ENCODE measurements at regions not wholly inside any gene's neighbourhood (a gene's known extent, or its start where the extent isn't known, plus 50 kb on each side); places are given as distances from the start of the nearest gene placed in this dataset.

DNA sequence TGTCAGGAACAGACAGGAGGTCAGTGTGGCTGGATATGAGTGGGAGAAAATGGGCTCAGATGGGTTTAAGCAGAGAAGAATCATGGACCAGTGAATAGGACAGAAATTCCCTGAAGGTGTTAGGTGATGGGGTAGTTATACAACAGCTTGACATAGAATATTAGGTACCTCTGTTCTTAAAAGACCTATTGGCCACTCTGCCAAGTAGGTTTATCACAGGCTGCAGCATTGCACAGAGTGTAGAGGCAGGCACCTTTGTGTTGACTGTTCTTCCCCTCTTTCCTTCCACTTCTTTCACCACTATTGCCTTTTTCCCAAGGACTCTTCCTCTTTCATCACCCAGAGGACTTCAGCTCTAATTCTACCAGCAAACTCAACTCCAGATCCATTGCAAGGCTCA lies 274.4 kb downstream of the CDCA7 start:
- intact Hi-C loops (cut with micrococcal nuclease), result no loop called here

DNA sequence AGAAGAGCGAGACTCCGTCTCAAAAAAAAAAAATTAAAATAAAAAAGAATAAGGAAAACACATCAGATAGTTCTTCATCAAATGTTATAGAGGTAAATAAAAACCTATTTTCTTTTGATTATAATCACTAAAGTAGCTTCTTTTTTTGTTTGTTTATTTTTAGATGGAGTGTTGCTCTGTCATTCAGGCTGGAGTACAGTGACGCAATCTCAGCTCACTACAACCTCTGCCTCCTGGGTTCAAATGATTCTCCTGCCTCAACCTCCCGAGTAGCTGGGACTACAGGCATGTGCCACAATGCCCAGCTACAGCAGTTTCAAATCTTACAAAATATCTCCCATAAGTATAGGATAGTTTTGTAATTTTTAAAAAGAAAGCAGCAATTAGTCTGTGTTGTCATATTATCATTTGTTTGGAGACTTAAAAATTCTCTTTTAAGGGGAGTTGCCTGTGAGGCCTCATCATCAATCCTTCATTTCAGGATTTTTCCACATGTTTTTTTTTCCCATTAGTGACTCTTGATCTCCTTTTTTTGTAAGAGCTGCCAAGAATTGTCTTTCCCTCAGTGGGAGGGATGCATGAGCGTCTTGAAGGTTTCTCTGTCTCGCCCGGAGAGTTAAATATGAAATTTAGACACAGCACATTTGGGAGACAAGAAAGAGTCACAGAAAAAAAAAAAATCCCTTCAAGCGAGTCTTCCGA lies 275.9 kb downstream of the CDCA7 start:
- intact Hi-C loops (cut with micrococcal nuclease), result no loop called here

DNA sequence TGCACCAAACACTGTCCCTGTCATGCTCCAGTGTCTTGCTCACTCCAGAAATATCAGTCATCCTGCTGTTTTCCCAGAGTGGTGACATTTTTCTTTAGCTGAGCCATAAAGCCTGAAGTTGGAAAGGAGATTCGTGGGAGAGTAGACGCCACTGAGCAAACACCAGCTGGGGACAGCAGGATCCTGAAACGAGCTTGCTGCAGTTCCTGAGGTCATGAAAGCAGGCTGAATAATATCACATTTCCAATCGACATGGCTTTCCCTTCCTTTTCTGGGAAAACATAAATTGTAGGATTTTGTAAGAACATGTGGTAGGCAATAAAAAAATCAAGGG lies 276.4 kb downstream of the CDCA7 start:
- intact Hi-C loops (cut with micrococcal nuclease), result no loop called here

GRCh38 chr2:173644146-173644545 lies 289.5 kb downstream of the CDCA7 start:
- intact Hi-C loops (cut with micrococcal nuclease), result no loop called here

DNA sequence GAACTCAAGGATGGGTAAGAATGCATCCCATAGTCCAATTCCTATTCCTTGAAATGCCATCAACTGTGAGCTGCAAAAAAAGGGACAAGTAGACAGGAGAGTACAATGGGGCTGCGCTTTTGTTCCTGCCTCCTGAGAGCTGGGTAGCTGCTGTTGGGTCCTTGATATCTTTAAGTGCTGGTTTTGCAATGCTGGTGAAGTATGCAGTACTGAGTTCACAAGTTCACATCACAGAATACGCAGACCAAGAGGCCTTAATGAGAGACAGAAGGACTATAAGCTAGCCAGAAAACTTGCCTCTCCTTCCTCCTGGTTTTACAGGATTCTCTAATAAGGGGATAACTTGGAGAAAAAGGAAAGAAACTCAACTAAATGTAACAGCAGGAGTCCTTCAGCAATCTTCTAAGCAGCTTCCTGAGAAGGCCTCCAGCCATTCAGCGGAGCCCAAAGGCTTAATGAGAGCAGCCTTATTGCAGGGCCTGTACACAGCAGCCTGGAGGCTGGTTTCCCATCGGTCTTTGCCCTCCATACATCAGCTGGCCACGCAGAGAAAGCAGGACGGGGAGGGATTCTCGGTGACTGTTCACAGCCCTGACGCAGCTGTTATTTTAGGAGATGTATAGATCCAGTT lies 293.1 kb downstream of the CDCA7 start:
- intact Hi-C loops (cut with micrococcal nuclease), result no loop called here

GRCh38 chr2:173648816-173649215 lies 294.1 kb downstream of the CDCA7 start:
- intact Hi-C loops (cut with micrococcal nuclease), result no loop called here

DNA sequence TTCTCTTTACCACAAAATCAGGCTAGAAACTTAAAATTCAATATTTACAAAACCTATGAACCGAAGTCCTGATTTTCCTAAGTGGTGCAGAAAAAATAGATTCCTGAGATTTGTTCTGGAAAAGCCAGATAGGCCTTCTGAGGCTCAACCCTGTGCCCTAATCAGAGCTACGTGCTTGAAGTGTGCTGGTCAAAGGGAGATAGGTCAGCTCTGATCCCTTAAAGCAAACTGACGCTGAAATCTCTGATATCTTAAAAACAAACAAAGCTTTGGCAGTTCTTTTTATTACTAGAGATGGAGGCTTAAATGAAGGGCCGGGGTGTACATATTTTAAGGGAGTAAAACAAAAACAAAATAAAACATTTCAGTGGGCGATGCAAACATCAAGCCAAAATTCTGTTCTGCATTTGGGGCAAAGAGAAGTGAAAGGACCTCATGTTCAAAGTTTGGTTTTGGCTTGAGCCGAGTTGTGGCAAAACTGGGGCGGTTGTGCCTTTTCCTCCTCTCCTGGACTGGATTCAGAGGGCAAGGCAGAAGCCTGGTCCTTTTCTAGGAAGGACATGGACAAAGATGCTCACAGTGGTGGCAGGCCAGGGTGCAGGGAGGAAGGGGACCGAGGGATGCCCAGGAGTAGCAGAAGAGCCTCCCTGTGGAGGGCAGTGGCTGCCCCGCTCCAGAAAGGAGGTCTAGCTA lies 295.0 kb downstream of the CDCA7 start:
- intact Hi-C loops (cut with micrococcal nuclease), result no loop called here

GRCh38 chr2:173651891-173652290 lies 297.2 kb downstream of the CDCA7 start:
- intact Hi-C loops (cut with micrococcal nuclease), result no loop called here

DNA sequence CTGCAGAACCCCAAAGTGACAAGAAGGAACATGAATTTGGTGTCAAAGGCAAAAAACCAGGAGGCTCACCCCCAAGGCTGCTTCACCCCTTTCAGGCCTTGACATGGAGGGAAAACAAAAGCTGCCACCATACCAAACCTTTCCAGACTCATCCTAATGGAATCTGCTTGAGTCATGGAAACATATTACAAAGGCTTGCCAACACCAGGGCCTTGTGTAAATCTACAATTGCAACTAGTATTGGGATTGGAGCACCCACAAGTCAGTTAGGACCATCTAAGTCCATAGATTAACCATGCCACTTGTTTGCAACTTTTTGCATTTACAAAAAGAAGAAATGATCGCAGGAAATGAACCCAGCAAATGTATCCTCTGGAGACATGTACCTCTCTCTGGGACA lies 297.6 kb downstream of the CDCA7 start:
- intact Hi-C loops (cut with micrococcal nuclease), result no loop called here

DNA sequence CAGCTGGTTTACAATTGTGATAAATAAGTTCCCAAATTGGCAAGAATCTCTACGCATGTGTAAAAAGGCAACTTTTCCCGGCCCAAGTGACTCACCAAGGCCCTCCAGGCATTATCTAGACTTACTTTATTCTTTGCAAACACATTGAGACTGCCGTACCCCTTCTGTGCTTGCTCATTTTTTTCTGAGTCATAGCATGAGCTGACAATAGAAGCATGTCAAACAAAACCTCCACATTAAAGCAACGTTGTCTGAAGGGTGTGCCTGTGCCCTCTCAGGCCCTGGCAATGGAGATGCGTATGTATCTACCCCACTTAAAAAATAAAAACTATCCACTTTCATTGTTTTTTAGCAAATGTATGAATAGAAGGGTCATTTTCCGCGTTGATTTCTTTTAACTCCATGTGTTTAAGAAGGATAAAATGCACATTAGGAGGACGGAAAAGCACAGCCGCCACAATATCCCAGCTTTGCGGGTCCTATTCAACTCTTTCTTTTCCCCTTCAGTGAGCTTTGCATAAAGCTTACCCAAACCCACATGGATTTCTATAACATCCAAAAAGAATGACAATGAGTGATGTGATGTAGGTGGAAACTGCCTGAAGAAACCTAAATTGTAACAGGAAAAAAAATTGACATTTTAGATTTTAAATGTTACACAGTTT lies 298.2 kb downstream of the CDCA7 start:
- intact Hi-C loops (cut with micrococcal nuclease), result no loop called here

DNA sequence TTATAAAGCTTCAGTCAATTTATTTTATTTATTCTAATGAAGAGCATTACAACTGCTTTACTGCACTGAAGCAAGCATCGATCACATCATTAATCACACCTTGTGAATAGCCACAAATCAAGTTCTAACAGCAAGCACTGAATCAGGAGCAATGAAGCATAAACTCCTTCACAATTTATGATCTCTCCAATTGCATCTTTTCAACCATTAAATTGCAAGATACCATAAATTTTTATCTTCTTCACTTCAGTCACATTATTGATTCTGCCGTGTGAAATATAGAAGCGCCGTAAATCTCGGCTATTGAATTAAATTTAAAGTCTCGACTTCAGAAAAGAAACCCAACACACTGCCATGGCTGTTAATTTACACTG lies 298.7 kb downstream of the CDCA7 start:
- intact Hi-C loops (cut with micrococcal nuclease), result no loop called here

- intact Hi-C loops (cut with micrococcal nuclease), result no loop called here
Observed at GRCh38 chr2:173654161-173654895, 299.7 kb downstream of the CDCA7 start.

DNA sequence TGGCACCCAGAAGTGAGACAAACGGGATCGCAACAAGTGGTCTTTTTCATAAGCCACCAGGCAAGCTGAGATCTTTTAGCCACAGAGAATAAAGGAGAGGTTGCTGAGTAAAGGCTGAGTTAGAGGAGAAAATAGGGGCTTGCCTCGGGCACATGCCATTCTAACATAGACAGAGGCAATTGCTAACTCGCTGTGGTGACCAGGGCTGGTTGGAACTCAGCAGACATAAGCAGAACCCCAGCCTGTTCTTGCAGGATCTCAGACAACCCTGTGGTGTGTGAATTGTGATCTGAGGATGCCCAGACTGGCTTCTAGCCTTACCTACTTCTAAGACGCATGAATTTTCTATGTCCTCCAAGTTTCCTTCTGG lies 300.2 kb downstream of the CDCA7 start:
- intact Hi-C loops (cut with micrococcal nuclease), result no loop called here

GRCh38 chr2:173656086-173656485 lies 301.4 kb downstream of the CDCA7 start:
- intact Hi-C loops (cut with micrococcal nuclease), result no loop called here

GRCh38 chr2:173657996-173658717 lies 303.5 kb downstream of the CDCA7 start:
- intact Hi-C loops (cut with micrococcal nuclease), result no loop called here

GRCh38 chr2:173658946-173659371 lies 304.3 kb downstream of the CDCA7 start:
- intact Hi-C loops (cut with micrococcal nuclease), result no loop called here

DNA sequence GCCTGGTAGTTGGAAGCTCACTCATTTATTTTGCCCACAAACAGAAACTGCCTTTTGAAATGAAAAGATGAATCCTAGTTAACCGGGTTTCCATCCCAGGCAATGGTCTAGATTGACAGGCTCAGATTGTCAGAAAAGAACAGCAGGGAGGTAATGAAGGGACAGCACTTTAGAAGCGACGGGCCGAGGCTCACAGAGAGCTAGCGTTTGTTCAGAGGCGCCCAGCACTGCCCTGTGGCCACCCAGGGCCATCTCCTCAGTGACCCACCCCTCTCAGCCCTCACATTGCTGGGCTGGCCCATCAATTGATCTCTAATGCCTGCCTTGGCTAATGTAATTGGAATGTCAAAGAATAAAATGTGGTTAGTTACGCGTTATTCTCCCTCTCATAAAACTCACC lies 304.8 kb downstream of the CDCA7 start:
- intact Hi-C loops (cut with micrococcal nuclease), result no loop called here

- intact Hi-C loops (cut with micrococcal nuclease), result no loop called here
Observed at GRCh38 chr2:173661586-173661985, 303.6 kb downstream of the SP3 start.

- intact Hi-C loops (cut with micrococcal nuclease), result no loop called here
Observed at GRCh38 chr2:173663353-173663752, 301.8 kb downstream of the SP3 start.

DNA sequence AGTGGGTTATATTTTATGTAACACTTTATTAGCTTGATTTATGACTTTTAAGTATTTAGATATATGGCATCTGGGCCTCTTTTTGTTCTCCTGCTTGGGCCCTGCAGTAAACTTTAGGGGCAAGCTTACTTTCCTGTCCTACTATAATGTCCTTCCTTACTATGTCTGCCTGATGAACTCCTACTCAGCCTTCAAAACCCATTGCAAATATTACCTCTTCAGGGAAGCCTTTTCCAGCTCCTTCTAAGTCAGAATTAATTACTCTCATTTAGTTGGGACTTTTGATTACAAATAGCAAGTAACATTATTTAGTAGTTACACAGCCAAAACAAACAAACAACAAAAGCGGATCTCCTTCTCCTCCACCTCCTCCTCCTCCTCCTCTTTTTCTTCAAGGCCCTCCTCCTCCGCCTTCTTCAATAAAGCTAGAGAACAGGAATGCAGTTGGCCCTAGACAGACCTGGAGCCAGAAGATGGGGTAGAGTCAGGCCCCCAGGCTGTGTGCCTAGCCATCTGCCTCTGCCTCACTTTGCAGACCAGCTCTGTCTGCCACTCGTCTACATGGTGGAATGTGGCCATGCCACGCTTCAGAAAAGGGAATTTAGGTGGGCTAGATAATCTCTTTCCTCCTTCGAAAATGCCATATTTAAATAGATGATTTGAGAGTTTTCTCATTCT lies 301.2 kb downstream of the SP3 start:
- intact Hi-C loops (cut with micrococcal nuclease), result no loop called here

Data from T-helper 1 cell treated with Interleukin-12 subunit alpha and Interleukin-12 subunit beta and Interleukin-4 antibody, amounts not matched to agents 30 ng/mL and 1 ng/mL, for 36 hours (primary cell).